IMR-90 (cell line): ENCODE measurements at regions not wholly inside any gene's neighbourhood (a gene's known extent, or its start where the extent isn't known, plus 50 kb on each side); places are given as distances from the start of the nearest gene placed in this dataset.

Experiments
- ATAC-seq: fragments of 200-7000 bp; cut with Tn5 transposase; 2 replicates; pipeline ENCODE4 v1.9.1; 2020; ENCODE audit warnings: low read depth, mild to moderate bottlenecking, moderate library complexity
- BruUV-seq: library from RNA; stranded (reverse); fragments of 400-500 nt; replicated peaks from 2 replicates; lab custom pipeline; 2021; lab: Mats Ljungman, UMichigan
- CTCF ChIA-PET: fragments of 300-600 bp; formaldehyde crosslinking; extraction: SDS; loops from one replicate; lab custom pipeline; 2021; ENCODE audit warnings: antibody characterized with exemption; lab: Yijun Ruan, JAX
- POLR2A ChIA-PET: fragments of 300-600 bp; sonication (Branson Sonifier 250); formaldehyde crosslinking; loops from one replicate; lab custom pipeline; 2022; ENCODE audit warnings: antibody characterized with exemption; ENCODE audit not compliant: unreplicated experiment; lab: Charles Lee
- DNase-seq: peaks from one replicate; pipeline ENCODE4 v3.0.0; 2013
- H2AFZ ChIP-seq: replicated peaks from 2 replicates; pipeline ENCODE3; 2013; ENCODE audit warnings: low read length, mild to moderate bottlenecking; ENCODE audit not compliant: poor library complexity
- H2AK5ac ChIP-seq: 2 replicates; pipeline ENCODE4 v1.6.1; 2013; ENCODE audit warnings: low read depth, low read length, inconsistent platforms
- H2AK9ac ChIP-seq: replicated peaks from 2 replicates; pipeline ENCODE3; 2013; ENCODE audit warnings: mild to moderate bottlenecking, low read depth, low read length, moderate library complexity; ENCODE audit not compliant: poor library complexity
- H2BK120ac ChIP-seq: 2 replicates; pipeline ENCODE4 v1.6.1; 2013; ENCODE audit warnings: low read depth, low read length, inconsistent platforms
- H2BK15ac ChIP-seq: 3 replicates; pipeline ENCODE4 v1.6.1; 2013; ENCODE audit warnings: low read depth, low read length, inconsistent platforms
- H2BK20ac ChIP-seq: 2 replicates; pipeline ENCODE4 v1.6.1; 2013; ENCODE audit warnings: low read depth, mild to moderate bottlenecking, inconsistent platforms, low read length, moderate library complexity
- H2BK5ac ChIP-seq: 2 replicates; pipeline ENCODE4 v1.6.1; 2013; ENCODE audit warnings: mild to moderate bottlenecking, low read depth, low read length, inconsistent platforms; ENCODE audit not compliant: poor library complexity, severe bottlenecking
- H3K14ac ChIP-seq: replicated peaks from 2 replicates; pipeline ENCODE4 v1.6.1; 2013; ENCODE audit warnings: low read depth, low read length, inconsistent platforms
- H3K18ac ChIP-seq: 2 replicates; pipeline ENCODE4 v1.6.1; 2013; ENCODE audit warnings: low read depth, low read length, control low read depth
- H3K23ac ChIP-seq: 2 replicates; pipeline ENCODE4 v1.6.1; 2013; ENCODE audit warnings: low read depth, low read length, inconsistent platforms
- H3K27ac ChIP-seq: 2 replicates; pipeline ENCODE4 v1.5.1; 2013; ENCODE audit warnings: mild to moderate bottlenecking, control low read depth, low read length; ENCODE audit not compliant: insufficient read depth
- H3K27me3 ChIP-seq: 2 replicates; pipeline ENCODE4 v1.6.1; 2013; ENCODE audit warnings: low read length; ENCODE audit not compliant: control insufficient read depth, insufficient read depth
- H3K36me3 ChIP-seq: 2 replicates; pipeline ENCODE4 v1.6.1; 2013; ENCODE audit warnings: low read length, mixed read lengths; ENCODE audit not compliant: control insufficient read depth, insufficient read depth
- H3K4ac ChIP-seq: 2 replicates; pipeline ENCODE4 v1.6.1; 2013; ENCODE audit warnings: low read depth, low read length, inconsistent platforms
- H3K4me1 ChIP-seq: 2 replicates; pipeline ENCODE4 v1.6.1; 2013; ENCODE audit warnings: low read length, mixed read lengths; ENCODE audit not compliant: control insufficient read depth, insufficient read depth
- H3K4me2 ChIP-seq: 2 replicates; pipeline ENCODE4 v1.6.1; 2013; ENCODE audit warnings: low read depth, mild to moderate bottlenecking, control low read depth, low read length, moderate library complexity
- H3K4me3 ChIP-seq: 2 replicates; pipeline ENCODE4 v1.5.1; 2013; ENCODE audit warnings: low read depth, mild to moderate bottlenecking, control low read depth, low read length, moderate library complexity; ENCODE audit not compliant: insufficient read depth
- H3K56ac ChIP-seq: 2 replicates; pipeline ENCODE4 v1.6.1; 2013; ENCODE audit warnings: low read length, inconsistent platforms; ENCODE audit not compliant: insufficient read depth; ENCODE audit errors: extremely low read depth
- H3K79me1 ChIP-seq, 2 experiments: 2 replicates each; pipeline ENCODE4 v1.6.1; 2013; ENCODE audit warnings: low read length in 2 of 2, inconsistent platforms in 1 of 2, low read depth in 1 of 2
- H3K9ac ChIP-seq: 2 replicates; pipeline ENCODE4 v1.6.1; 2013; ENCODE audit warnings: low read depth, low read length, control low read depth
- H3K9me1 ChIP-seq: 2 replicates; pipeline ENCODE4 v1.6.1; 2013; ENCODE audit warnings: low read length, inconsistent platforms; ENCODE audit not compliant: insufficient read depth
- H3K9me3 ChIP-seq: 2 replicates; pipeline ENCODE4 v1.6.1; 2013; ENCODE audit warnings: low read length; ENCODE audit not compliant: control insufficient read depth, insufficient read depth
- H4K20me1 ChIP-seq: 2 replicates; pipeline ENCODE4 v1.6.1; 2013; ENCODE audit warnings: low read length, inconsistent platforms; ENCODE audit not compliant: insufficient read depth
- H4K5ac ChIP-seq: 2 replicates; pipeline ENCODE4 v1.6.1; 2013; ENCODE audit warnings: mild to moderate bottlenecking, low read depth, low read length, control low read depth
- H4K8ac ChIP-seq, 2 experiments: 2 replicates each; pipeline ENCODE4 v1.6.1; 2013; ENCODE audit warnings: low read depth in 2 of 2, low read length in 2 of 2, control low read depth in 1 of 2, inconsistent platforms in 1 of 2
- H4K91ac ChIP-seq: 2 replicates; pipeline ENCODE4 v1.6.1; 2013; ENCODE audit warnings: low read depth, low read length, inconsistent platforms; ENCODE audit not compliant: insufficient read depth
- CEBPB ChIP-seq: IDR thresholded peaks from 2 replicates; pipeline ENCODE4 v1.6.1; 2012; ENCODE audit warnings: low read depth, low read length, improper control_type of control experiment
- SMC3 ChIP-seq: fragments of 150-350 bp; IDR thresholded peaks from 2 replicates; pipeline ENCODE4 v1.6.1; 2016; ENCODE audit warnings: low read depth, mild to moderate bottlenecking, antibody characterized with exemption, low read length, moderate library complexity
- WGBS, 2 experiments: methylation state at CpG; one replicate each; pipeline versions ENCODE4 v1.1.5 to v1.1.7; 2013; ENCODE audit warnings: missing lambda C conversion rate in 2 of 2; ENCODE audit not compliant: insufficient read length in 1 of 2; ENCODE audit errors: extremely low coverage in 2 of 2; 5-methylcytosine and 5-hydroxymethylcytosine counted together
- dilution Hi-C: fragments of 300-500 bp; cut with HindIII; formaldehyde crosslinking; loops from one replicate; pipeline ENCODE4 v1.14.3; 2018; ENCODE audit warnings: low sequenced_read_pairs; ENCODE audit not compliant: unreplicated experiment
- in situ Hi-C: fragments of 300-500 bp; cut with MboI; formaldehyde crosslinking; loops from 3 replicates; pipeline ENCODE4 v1.14.3; 2019; ENCODE audit warnings: low sequenced_read_pairs, inconsistent platforms, mixed read lengths
- intact Hi-C: fragments of 100-400 bp; cut with micrococcal nuclease; formaldehyde crosslinking; loops from 2 replicates; pipeline ENCODE4 v1.10.0; 2022
- TF ChIP-seq, protein P1 (sequence below): fragments of 150-350 bp; IDR thresholded peaks from 2 replicates; pipeline ENCODE4 v1.6.1; 2016; ENCODE audit warnings: low read depth, mild to moderate bottlenecking, low read length, moderate library complexity, borderline replicate concordance
- TF ChIP-seq, protein P2 (sequence below): conservative IDR thresholded peaks from 2 replicates; pipeline ENCODE4 v1.5.1; 2012; ENCODE audit warnings: mild to moderate bottlenecking, low read depth, low read length, improper control_type of control experiment

DNA sequence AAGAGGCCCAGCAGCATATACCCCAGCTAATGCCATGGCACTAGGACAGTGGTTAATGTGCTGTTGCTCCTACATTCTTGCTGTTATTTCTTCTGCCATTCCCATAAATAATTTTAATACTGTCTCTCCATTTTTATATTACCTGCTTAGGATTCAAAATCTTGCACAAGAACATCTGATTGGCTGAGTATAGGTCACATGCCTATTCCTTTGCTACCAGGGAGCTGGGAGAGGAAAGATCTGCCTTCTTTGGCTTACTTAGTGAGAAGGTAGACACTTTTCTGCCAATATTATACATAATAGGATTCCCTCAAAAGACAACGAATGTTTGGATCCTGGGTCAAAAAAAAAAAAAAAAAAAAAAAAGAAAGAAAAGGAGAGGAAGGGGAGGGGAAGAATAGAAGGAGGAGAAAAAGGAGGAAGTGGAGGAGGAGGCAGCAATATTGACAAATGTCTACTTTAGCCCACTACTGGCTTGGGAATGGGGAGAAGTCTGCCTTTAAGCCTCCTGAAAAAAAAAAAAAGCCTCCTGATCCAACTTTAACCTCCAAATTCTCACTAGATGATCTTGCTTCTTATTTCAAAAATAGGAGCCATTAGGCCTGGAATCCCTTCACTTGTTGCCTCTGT is 134.5 kb upstream of the HNRNPU start:
- H3K36me3 ChIP-seq, result no peaks in the 10 kb centered on the region
- H4K91ac ChIP-seq, result no peak overlapping the region
- dilution Hi-C loops (no loop called here), in situ Hi-C loops (no loop called here), intact Hi-C loops (no loop called here)
- no peak overlapping the region for H2BK5ac ChIP-seq
- no peaks in the 10 kb centered on the region for H3K4me1 ChIP-seq
- H3K4me2 ChIP-seq, result no peak overlapping the region
- WGBS, 2 experiments, result no CpG with 5 or more reads among the region's 1 CpG
- H2BK120ac ChIP-seq, result no peak overlapping the region
- H3K23ac ChIP-seq, result no peak overlapping the region
- H3K4ac ChIP-seq, result no peak overlapping the region
- H3K4me3 ChIP-seq, result no peak overlapping the region
- H3K18ac ChIP-seq, result no peak overlapping the region
- no peak overlapping the region for H3K9ac ChIP-seq
- DNase-seq (no peak), ATAC-seq (no peak)
- no peak overlapping the region for H2BK15ac ChIP-seq
- TF ChIP-seq SMC3 (no peak), CEBPB (no peak)
- TF ChIP-seq, protein P1, sequence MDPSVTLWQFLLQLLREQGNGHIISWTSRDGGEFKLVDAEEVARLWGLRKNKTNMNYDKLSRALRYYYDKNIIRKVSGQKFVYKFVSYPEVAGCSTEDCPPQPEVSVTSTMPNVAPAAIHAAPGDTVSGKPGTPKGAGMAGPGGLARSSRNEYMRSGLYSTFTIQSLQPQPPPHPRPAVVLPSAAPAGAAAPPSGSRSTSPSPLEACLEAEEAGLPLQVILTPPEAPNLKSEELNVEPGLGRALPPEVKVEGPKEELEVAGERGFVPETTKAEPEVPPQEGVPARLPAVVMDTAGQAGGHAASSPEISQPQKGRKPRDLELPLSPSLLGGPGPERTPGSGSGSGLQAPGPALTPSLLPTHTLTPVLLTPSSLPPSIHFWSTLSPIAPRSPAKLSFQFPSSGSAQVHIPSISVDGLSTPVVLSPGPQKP, result no peak
- TF ChIP-seq, protein P2, sequence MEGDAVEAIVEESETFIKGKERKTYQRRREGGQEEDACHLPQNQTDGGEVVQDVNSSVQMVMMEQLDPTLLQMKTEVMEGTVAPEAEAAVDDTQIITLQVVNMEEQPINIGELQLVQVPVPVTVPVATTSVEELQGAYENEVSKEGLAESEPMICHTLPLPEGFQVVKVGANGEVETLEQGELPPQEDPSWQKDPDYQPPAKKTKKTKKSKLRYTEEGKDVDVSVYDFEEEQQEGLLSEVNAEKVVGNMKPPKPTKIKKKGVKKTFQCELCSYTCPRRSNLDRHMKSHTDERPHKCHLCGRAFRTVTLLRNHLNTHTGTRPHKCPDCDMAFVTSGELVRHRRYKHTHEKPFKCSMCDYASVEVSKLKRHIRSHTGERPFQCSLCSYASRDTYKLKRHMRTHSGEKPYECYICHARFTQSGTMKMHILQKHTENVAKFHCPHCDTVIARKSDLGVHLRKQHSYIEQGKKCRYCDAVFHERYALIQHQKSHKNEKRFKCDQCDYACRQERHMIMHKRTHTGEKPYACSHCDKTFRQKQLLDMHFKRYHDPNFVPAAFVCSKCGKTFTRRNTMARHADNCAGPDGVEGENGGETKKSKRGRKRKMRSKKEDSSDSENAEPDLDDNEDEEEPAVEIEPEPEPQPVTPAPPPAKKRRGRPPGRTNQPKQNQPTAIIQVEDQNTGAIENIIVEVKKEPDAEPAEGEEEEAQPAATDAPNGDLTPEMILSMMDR, result no peak
- H2AK9ac ChIP-seq, result no peak overlapping the region
- ChIA-PET POLR2A (no interaction called here), CTCF (interaction anchor here (0.6 kb wide), 2 partner anchors 45 to 1596 kb away, joined by 5 to 8 read pairs; no protein-coding TSS in a partner anchor)
- no peak overlapping the region for H3K56ac ChIP-seq
- no peak overlapping the region for H2AFZ ChIP-seq
- H3K9me1 ChIP-seq, result peaks cover 2% of the 10 kb centered on the region; the same call in 1 of the 2 replicates
- no peak overlapping the region for H2BK20ac ChIP-seq
- no peaks in the 10 kb centered on the region for H3K9me3 ChIP-seq
- H3K27me3 ChIP-seq, result no peaks in the 10 kb centered on the region
- BruUV-seq, result no TSS peak
- H4K20me1 ChIP-seq, result no peaks in the 10 kb centered on the region
- H4K8ac ChIP-seq, result no peak overlapping the region
- no peak overlapping the region for H4K5ac ChIP-seq
- no peak overlapping the region for H3K27ac ChIP-seq
- no peak overlapping the region for H3K14ac ChIP-seq
- H3K79me1 ChIP-seq, result no peaks in the 10 kb centered on the region; a peak in 1 of 4 replicates
- H2AK5ac ChIP-seq, result no peak overlapping the region
